VCaP (cell line): ENCODE measurements at regions not wholly inside any gene's neighbourhood (a gene's known extent, or its start where the extent isn't known, plus 50 kb on each side); places are given as distances from the start of the nearest gene placed in this dataset.

Experiments
- H3K27ac ChIP-seq: fragments of 450-650 bp; 2 replicates; pipeline ENCODE4 v1.5.1; 2017
- TF ChIP-seq, protein P1 (sequence below): fragments of 450-650 bp; conservative IDR thresholded peaks from 2 replicates; pipeline ENCODE4 v1.5.1; 2017; ENCODE audit warnings: mild to moderate bottlenecking, moderate library complexity

DNA sequence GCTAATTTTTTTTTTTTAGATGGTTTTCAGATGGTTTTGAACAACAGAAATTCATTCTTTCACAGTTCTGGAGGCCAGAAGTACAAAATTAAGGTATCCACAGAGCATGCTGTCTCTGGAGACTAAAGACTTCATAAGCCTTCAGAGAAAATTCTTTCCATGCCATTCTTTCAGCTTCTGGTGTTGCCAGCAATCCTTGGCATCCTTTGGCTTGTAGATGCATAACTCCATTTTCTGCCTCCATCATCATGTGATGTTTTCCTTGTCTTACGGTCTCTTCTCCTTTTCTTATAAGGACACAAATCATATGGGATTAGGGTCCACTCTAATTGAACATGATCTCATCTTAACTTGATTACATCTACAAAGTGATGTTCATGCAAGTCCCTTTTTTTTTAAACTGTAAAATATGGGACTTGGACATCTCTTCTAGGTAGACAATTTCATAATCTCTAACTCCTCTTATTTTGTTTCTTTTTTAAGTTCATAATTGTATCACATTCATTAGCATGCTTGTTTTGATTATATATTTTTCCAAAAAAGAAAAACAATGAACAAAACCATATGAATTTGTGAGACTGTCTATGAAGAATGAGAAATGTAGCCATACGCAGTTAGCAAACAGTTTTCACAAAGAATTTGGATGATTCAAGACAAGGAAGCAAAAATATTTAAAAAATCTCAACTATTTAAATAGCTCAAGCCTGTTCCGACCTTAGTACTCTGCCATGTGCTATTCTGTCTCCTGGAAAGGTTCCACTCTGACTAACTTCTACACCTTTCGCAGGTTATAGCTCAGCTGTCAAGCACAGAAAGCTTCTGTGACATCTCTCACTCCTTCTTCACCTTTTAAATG is 53.1 kb upstream of the GIMD1 start:
- no peak overlapping the region for H3K27ac ChIP-seq
- TF ChIP-seq, protein P1, sequence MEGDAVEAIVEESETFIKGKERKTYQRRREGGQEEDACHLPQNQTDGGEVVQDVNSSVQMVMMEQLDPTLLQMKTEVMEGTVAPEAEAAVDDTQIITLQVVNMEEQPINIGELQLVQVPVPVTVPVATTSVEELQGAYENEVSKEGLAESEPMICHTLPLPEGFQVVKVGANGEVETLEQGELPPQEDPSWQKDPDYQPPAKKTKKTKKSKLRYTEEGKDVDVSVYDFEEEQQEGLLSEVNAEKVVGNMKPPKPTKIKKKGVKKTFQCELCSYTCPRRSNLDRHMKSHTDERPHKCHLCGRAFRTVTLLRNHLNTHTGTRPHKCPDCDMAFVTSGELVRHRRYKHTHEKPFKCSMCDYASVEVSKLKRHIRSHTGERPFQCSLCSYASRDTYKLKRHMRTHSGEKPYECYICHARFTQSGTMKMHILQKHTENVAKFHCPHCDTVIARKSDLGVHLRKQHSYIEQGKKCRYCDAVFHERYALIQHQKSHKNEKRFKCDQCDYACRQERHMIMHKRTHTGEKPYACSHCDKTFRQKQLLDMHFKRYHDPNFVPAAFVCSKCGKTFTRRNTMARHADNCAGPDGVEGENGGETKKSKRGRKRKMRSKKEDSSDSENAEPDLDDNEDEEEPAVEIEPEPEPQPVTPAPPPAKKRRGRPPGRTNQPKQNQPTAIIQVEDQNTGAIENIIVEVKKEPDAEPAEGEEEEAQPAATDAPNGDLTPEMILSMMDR: no peak

DNA sequence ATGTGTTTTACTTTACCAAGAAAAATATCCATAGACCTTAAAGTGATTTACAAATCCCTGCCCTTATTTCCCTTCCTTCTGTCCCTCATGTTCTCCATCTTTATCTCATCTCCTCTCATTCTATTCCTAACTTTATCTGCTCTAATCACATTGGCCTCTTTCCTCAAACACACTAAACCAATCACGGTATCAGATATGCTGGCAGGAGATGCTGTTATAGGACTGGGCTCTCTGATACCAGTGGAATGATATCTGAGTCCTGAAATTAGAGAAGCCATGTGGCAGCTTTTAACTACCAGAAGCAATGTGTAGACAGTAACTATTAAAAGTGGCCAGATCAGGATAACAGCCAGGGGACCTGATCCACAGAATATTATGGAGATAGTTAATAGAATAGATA is 49.9 kb upstream of the GIMD1 start:
- TF ChIP-seq, protein P1: no peak
- H3K27ac ChIP-seq: no peak overlapping the region
